ENCODE measurements at regions not wholly inside any gene's neighbourhood (a gene's known extent, or its start where the extent isn't known, plus 50 kb on each side); places are given as distances from the start of the nearest gene placed in this dataset.

DNA sequence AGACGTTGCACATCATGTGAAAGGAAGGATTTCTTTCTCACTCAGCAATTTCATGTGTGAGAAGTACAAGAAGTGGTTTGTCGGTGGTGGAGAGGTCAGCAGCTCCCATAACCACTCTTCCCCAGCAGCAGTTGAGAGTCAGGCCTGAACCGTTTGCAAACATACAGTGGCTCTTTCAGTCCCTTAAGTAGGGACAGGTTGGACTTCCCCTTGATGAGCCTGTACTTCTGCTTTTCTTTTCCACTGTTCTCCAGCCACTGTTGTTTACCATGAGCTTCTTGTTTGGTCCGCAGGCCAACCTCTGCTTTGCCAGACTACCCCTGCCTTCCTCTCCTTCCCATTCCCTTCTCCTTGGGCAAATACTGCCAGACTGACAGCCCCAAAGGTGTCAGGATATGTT, 391.3 kb upstream of the CELF4 start:
- intact Hi-C loops (cut with DNase I) = no loop called here
- ATAC-seq = no peak
- H3K36me3 ChIP-seq = no peaks in the 10 kb centered on the region
- no peak overlapping the region for H3K4me3 ChIP-seq
- H3K27ac ChIP-seq = no peak overlapping the region
- H3K27me3 ChIP-seq (ENCODE audit: low read depth) = no peaks in the 10 kb centered on the region
- TF ChIP-seq, protein P1, sequence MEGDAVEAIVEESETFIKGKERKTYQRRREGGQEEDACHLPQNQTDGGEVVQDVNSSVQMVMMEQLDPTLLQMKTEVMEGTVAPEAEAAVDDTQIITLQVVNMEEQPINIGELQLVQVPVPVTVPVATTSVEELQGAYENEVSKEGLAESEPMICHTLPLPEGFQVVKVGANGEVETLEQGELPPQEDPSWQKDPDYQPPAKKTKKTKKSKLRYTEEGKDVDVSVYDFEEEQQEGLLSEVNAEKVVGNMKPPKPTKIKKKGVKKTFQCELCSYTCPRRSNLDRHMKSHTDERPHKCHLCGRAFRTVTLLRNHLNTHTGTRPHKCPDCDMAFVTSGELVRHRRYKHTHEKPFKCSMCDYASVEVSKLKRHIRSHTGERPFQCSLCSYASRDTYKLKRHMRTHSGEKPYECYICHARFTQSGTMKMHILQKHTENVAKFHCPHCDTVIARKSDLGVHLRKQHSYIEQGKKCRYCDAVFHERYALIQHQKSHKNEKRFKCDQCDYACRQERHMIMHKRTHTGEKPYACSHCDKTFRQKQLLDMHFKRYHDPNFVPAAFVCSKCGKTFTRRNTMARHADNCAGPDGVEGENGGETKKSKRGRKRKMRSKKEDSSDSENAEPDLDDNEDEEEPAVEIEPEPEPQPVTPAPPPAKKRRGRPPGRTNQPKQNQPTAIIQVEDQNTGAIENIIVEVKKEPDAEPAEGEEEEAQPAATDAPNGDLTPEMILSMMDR (IDR thresholded peaks at IDR 0.05) = no peak
- H3K4me1 ChIP-seq = no peaks in the 10 kb centered on the region
- no peaks in the 10 kb centered on the region for H3K9me3 ChIP-seq
- no peak for DNase-seq

DNA sequence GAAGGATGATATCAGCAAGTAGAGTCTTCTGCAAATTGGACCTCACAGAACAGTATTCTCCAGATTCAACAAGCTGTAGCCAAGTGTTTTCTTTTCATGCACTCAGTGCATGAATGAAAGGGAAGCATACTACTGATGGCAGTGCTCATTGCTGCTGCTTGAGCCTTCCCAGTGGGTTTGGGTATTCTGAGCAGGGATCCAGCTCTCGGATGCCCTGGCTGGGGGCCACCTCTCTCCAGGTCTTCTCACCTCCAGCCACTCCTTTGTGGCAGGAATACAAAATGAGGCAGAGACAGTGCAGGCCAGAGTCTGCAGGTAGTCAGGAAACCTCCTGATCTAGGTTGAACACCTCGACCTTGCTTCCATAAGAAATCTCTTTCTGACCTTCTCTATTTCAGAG, 390.4 kb upstream of the CELF4 start:
- H3K27ac ChIP-seq = no peak overlapping the region
- intact Hi-C loops (cut with DNase I) = no loop called here
- no peaks in the 10 kb centered on the region for H3K27me3 ChIP-seq (ENCODE audit: low read depth)
- DNase-seq = no peak
- H3K36me3 ChIP-seq = no peaks in the 10 kb centered on the region
- H3K9me3 ChIP-seq = no peaks in the 10 kb centered on the region
- no peak overlapping the region for H3K4me3 ChIP-seq
- TF ChIP-seq, protein P1 (IDR thresholded peaks at IDR 0.05) = no peak
- H3K4me1 ChIP-seq = no peaks in the 10 kb centered on the region
- no peak for ATAC-seq

DNA sequence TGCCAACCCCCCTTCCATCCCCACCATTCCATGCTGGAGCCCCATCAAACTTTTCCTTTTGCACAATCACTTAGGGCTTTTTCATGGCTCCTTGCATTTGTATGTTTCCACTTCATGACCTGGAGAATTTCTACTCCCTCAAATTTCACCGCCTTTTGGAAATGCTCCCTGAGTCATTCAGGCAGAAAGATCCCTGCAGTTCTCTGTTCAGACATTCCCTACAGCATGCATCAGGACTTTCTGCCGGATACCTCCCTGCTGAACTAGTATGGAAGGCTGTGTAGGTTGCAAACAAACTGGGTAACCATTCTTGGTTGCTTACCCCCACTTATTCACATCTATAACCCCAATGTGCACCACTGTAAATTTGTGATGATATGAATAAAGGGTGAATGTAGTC, 389.6 kb upstream of the CELF4 start:
- Histone ChIP-seq H3K4me1 (no peaks in the 10 kb centered on the region), H3K27me3 (ENCODE audit: low read depth) (no peaks in the 10 kb centered on the region), H3K27ac (no peak overlapping the region), H3K36me3 (no peaks in the 10 kb centered on the region), H3K9me3 (no peaks in the 10 kb centered on the region), H3K4me3 (no peak overlapping the region)
- no peak for ATAC-seq
- intact Hi-C loops (cut with DNase I) = no loop called here
- DNase-seq = no peak
- TF ChIP-seq, protein P1 (IDR thresholded peaks at IDR 0.05) = no peak

DNA sequence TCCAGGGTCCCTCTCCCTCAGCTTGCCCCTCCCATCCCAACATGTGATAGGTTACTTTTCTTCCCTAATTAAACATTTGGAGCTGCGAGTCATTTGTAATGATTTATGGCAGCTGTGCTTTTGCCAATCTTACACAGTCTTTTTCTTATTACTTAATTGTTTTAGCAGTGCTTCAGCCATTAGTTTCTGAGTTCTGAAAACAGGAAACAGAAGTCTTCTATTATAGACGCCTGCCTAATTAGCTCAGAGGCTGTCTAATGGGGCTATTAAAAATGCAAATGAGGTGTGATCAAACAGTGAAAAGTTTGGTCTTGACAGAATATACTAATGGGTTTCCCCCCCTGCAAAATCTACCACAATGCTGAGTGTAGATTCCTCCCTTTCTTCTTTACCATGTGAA, 388.3 kb upstream of the CELF4 start:
- Histone ChIP-seq H3K27me3 (ENCODE audit: low read depth) (no peaks in the 10 kb centered on the region), H3K4me1 (no peaks in the 10 kb centered on the region), H3K9me3 (no peaks in the 10 kb centered on the region), H3K27ac (no peak overlapping the region), H3K4me3 (no peak overlapping the region), H3K36me3 (no peaks in the 10 kb centered on the region)
- TF ChIP-seq, protein P1 (IDR thresholded peaks at IDR 0.05) = no peak
- ATAC-seq = no peak
- intact Hi-C loops (cut with DNase I) = no loop called here
- DNase-seq = no peak

DNA sequence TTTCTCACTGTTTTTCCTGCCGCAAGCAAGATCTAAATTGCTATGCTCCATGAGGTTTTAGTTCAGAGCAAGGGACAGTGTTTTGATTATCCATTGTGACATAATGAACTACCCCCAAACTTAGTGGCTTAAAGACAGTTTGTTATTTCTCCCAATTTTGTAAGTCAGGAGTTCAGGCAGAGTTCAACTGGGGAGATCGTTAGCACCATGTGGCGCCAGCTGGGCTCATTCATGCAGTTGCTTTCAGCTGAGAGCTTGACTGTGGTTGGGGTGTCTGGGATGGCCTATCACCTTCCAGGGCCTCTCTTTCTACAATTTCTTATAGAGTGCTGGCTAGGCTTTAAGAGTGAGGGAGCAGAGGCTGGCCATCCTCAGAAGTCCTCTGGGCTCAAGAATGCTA, 382.9 kb upstream of the CELF4 start:
- intact Hi-C loops (cut with DNase I) = no loop called here
- no peak overlapping the region for H3K4me3 ChIP-seq
- TF ChIP-seq, protein P1 (IDR thresholded peaks at IDR 0.05) = no peak
- no peaks in the 10 kb centered on the region for H3K4me1 ChIP-seq
- no peaks in the 10 kb centered on the region for H3K27me3 ChIP-seq (ENCODE audit: low read depth)
- no peaks in the 10 kb centered on the region for H3K36me3 ChIP-seq
- no peak for DNase-seq
- ATAC-seq = no peak
- H3K9me3 ChIP-seq = no peaks in the 10 kb centered on the region
- no peak overlapping the region for H3K27ac ChIP-seq

DNA sequence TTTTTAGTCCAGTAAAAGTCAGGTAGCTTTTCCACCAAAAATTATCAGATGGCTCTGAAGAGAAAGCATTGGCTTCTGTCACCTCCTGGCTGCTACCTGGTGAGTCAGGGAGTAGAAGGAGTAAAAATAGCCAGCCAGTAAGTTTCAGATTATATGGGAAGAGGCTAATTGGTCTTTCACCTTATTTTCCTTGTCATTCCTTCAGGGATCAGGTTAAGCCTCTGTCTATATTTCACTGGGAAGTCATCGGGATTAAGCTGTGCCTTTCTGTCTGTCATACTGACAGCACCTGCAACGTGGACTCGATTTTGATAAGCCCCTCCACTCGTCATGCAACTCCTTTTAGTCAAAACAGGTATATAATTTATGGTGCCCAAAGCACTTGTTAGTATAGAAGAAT, 380.7 kb upstream of the CELF4 start:
- DNase-seq (no peak), ATAC-seq (no peak)
- intact Hi-C loops (cut with DNase I) = no loop called here
- H3K4me3 ChIP-seq = no peak overlapping the region
- TF ChIP-seq, protein P1 (IDR thresholded peaks at IDR 0.05) = no peak
- H3K36me3 ChIP-seq = no peaks in the 10 kb centered on the region
- no peaks in the 10 kb centered on the region for H3K27me3 ChIP-seq (ENCODE audit: low read depth)
- H3K27ac ChIP-seq = no peak overlapping the region
- H3K9me3 ChIP-seq = no peaks in the 10 kb centered on the region
- H3K4me1 ChIP-seq = no peaks in the 10 kb centered on the region
